ACC112 (cell line): ENCODE measurements at regions not wholly inside any gene's neighbourhood (a gene's known extent, or its start where the extent isn't known, plus 50 kb on each side); places are given as distances from the start of the nearest gene placed in this dataset.

Source experiments
- H2AFZ ChIP-seq: fragments of 200-600 bp; sonication (generic); one replicate; pipeline ENCODE4 v1.6.0; 2017; ENCODE audit warnings: antibody characterized with exemption, low read length; ENCODE audit not compliant: unreplicated experiment
- H3K27ac ChIP-seq: fragments of 200-600 bp; sonication (generic); 2 replicates; pipeline ENCODE4 v1.5.1; 2014; ENCODE audit warnings: low read depth, mild to moderate bottlenecking, antibody characterized with exemption, low read length, moderate library complexity
- H3K27me3 ChIP-seq: fragments of 200-600 bp; sonication (generic); 2 replicates; pipeline ENCODE4 v1.6.1; 2014; ENCODE audit warnings: mild to moderate bottlenecking, antibody characterized with exemption, low read length, moderate library complexity, mixed read lengths; ENCODE audit not compliant: insufficient read depth
- H3K36me3 ChIP-seq: fragments of 200-600 bp; sonication (generic); 2 replicates; pipeline ENCODE4 v1.6.1; 2016; ENCODE audit warnings: mild to moderate bottlenecking, antibody characterized with exemption, low read length, moderate library complexity, mixed read lengths; ENCODE audit not compliant: insufficient read depth
- H3K4me1 ChIP-seq: fragments of 200-600 bp; sonication (generic); one replicate; pipeline ENCODE4 v1.6.1; 2016; ENCODE audit warnings: low read length, mixed read lengths; ENCODE audit not compliant: insufficient read depth, unreplicated experiment, control insufficient read depth
- H3K4me3 ChIP-seq: fragments of 200-600 bp; sonication (generic); 2 replicates; pipeline ENCODE4 v1.5.1; 2014; ENCODE audit warnings: mild to moderate bottlenecking, low read depth, low read length
- H3K79me2 ChIP-seq: fragments of 200-600 bp; sonication (generic); one replicate; pipeline ENCODE4 v1.6.0; 2016; ENCODE audit warnings: low read length; ENCODE audit not compliant: control insufficient read depth, unreplicated experiment, insufficient read depth

GRCh38 chrX:20639115-20639514, 372.4 kb upstream of the RPS6KA3 start:
- H3K79me2 ChIP-seq = no peaks in the 10 kb centered on the region
- H3K4me3 ChIP-seq = no peak overlapping the region
- no peaks in the 10 kb centered on the region for H3K36me3 ChIP-seq
- no peaks in the 10 kb centered on the region for H3K27me3 ChIP-seq
- H3K27ac ChIP-seq = no peak overlapping the region
- H3K4me1 ChIP-seq = no peaks in the 10 kb centered on the region
- no peak overlapping the region for H2AFZ ChIP-seq

- Histone ChIP-seq H3K27ac (no peak overlapping the region), H2AFZ (no peak overlapping the region), H3K36me3 (no peaks in the 10 kb centered on the region), H3K4me3 (no peak overlapping the region), H3K4me1 (no peaks in the 10 kb centered on the region), H3K79me2 (no peaks in the 10 kb centered on the region), H3K27me3 (no peaks in the 10 kb centered on the region)
Observed at GRCh38 chrX:20637351-20637750, 370.6 kb upstream of the RPS6KA3 start.

- Histone ChIP-seq H3K27ac (no peak overlapping the region), H2AFZ (no peak overlapping the region), H3K4me1 (no peaks in the 10 kb centered on the region), H3K79me2 (no peaks in the 10 kb centered on the region), H3K27me3 (no peaks in the 10 kb centered on the region), H3K36me3 (no peaks in the 10 kb centered on the region), H3K4me3 (no peak overlapping the region)
Observed at GRCh38 chrX:20633451-20633850, 366.7 kb upstream of the RPS6KA3 start.

- no peak overlapping the region for H2AFZ ChIP-seq
- H3K4me1 ChIP-seq = peaks cover 12% of the 10 kb centered on the region
- H3K4me3 ChIP-seq = no peak overlapping the region
- no peaks in the 10 kb centered on the region for H3K27me3 ChIP-seq
- H3K79me2 ChIP-seq = no peaks in the 10 kb centered on the region
- H3K36me3 ChIP-seq = no peaks in the 10 kb centered on the region
- no peak overlapping the region for H3K27ac ChIP-seq
Observed at GRCh38 chrX:20623448-20623847, 356.7 kb upstream of the RPS6KA3 start.

- no peaks in the 10 kb centered on the region for H3K27me3 ChIP-seq
Observed at GRCh38 chrX:20620306-20620705, 353.6 kb upstream of the RPS6KA3 start.

GRCh38 chrX:20609916-20610415, 343.3 kb upstream of the RPS6KA3 start:
- H3K36me3 ChIP-seq = no peaks in the 10 kb centered on the region
- H3K4me1 ChIP-seq = no peaks in the 10 kb centered on the region
- no peak overlapping the region for H3K4me3 ChIP-seq
- H2AFZ ChIP-seq = no peak overlapping the region
- H3K27ac ChIP-seq = no peak overlapping the region
- peaks cover 3% of the 10 kb centered on the region; the same call in 1 of the 2 replicates for H3K27me3 ChIP-seq
- no peaks in the 10 kb centered on the region for H3K79me2 ChIP-seq

More at GRCh38 chrX:20620306-20620705, 353.6 kb upstream of the RPS6KA3 start:
- Histone ChIP-seq H3K27ac (peak overlapping the region; percentile 45), H3K4me1 (peaks cover 12% of the 10 kb centered on the region), H3K79me2 (no peaks in the 10 kb centered on the region), H2AFZ (no peak overlapping the region), H3K36me3 (no peaks in the 10 kb centered on the region), H3K4me3 (no peak overlapping the region)

- Histone ChIP-seq H3K36me3 (no peaks in the 10 kb centered on the region), H3K27ac (no peak overlapping the region), H3K27me3 (0 out of 2 replicates have a peak, but pooled peaks cover 3% of the 10 kb centered on the region), H3K79me2 (no peaks in the 10 kb centered on the region), H3K4me3 (no peak overlapping the region), H3K4me1 (no peaks in the 10 kb centered on the region), H2AFZ (no peak overlapping the region)
Observed at GRCh38 chrX:20606831-20607230, 340.1 kb upstream of the RPS6KA3 start.

GRCh38 chrX:20596856-20597255, 330.1 kb upstream of the RPS6KA3 start:
- no peaks in the 10 kb centered on the region for H3K79me2 ChIP-seq
- no peak overlapping the region for H3K27ac ChIP-seq
- peaks cover 11% of the 10 kb centered on the region for H3K4me1 ChIP-seq
- no peak overlapping the region for H3K4me3 ChIP-seq
- H3K36me3 ChIP-seq = no peaks in the 10 kb centered on the region
- H2AFZ ChIP-seq = no peak overlapping the region
- no peaks in the 10 kb centered on the region for H3K27me3 ChIP-seq

- H3K27ac ChIP-seq = no peak overlapping the region
- no peaks in the 10 kb centered on the region for H3K27me3 ChIP-seq
- H3K4me1 ChIP-seq = peaks cover 11% of the 10 kb centered on the region
- H2AFZ ChIP-seq = no peak overlapping the region
- no peaks in the 10 kb centered on the region for H3K79me2 ChIP-seq
- H3K36me3 ChIP-seq = no peaks in the 10 kb centered on the region
- H3K4me3 ChIP-seq = no peak overlapping the region
Observed at GRCh38 chrX:20595928-20596575, 329.3 kb upstream of the RPS6KA3 start.

GRCh38 chrX:20594985-20595384, 328.3 kb upstream of the RPS6KA3 start:
- Histone ChIP-seq H2AFZ (no peak overlapping the region), H3K4me3 (no peak overlapping the region), H3K27me3 (no peaks in the 10 kb centered on the region), H3K27ac (no peak overlapping the region), H3K79me2 (no peaks in the 10 kb centered on the region), H3K36me3 (no peaks in the 10 kb centered on the region), H3K4me1 (peaks cover 11% of the 10 kb centered on the region)

GRCh38 chrX:20593836-20594235, 327.1 kb upstream of the RPS6KA3 start:
- no peak overlapping the region for H2AFZ ChIP-seq
- H3K27ac ChIP-seq = no peak overlapping the region
- H3K79me2 ChIP-seq = no peaks in the 10 kb centered on the region
- no peaks in the 10 kb centered on the region for H3K27me3 ChIP-seq
- H3K36me3 ChIP-seq = no peaks in the 10 kb centered on the region
- no peak overlapping the region for H3K4me3 ChIP-seq
- H3K4me1 ChIP-seq = peaks cover 11% of the 10 kb centered on the region
